DND-41 (cell line): ENCODE measurements at regions not wholly inside any gene's neighbourhood (a gene's known extent, or its start where the extent isn't known, plus 50 kb on each side); places are given as distances from the start of the nearest gene placed in this dataset.

ENCODE experiments used
- EZH2 ChIP-seq: IDR thresholded peaks from 3 replicates; pipeline ENCODE4 v1.6.1; 2012; ENCODE audit warnings: borderline replicate concordance, low read depth, mild to moderate bottlenecking, moderate library complexity, low read length, inconsistent platforms; ENCODE audit not compliant: severe bottlenecking
- TF ChIP-seq, protein P1 (sequence below): IDR thresholded peaks from 2 replicates; pipeline ENCODE4 v1.5.1; 2012; ENCODE audit warnings: borderline replicate concordance, low read length, moderate library complexity, mild to moderate bottlenecking; ENCODE audit not compliant: poor library complexity, severe bottlenecking; ENCODE audit errors: extremely low read depth

DNA sequence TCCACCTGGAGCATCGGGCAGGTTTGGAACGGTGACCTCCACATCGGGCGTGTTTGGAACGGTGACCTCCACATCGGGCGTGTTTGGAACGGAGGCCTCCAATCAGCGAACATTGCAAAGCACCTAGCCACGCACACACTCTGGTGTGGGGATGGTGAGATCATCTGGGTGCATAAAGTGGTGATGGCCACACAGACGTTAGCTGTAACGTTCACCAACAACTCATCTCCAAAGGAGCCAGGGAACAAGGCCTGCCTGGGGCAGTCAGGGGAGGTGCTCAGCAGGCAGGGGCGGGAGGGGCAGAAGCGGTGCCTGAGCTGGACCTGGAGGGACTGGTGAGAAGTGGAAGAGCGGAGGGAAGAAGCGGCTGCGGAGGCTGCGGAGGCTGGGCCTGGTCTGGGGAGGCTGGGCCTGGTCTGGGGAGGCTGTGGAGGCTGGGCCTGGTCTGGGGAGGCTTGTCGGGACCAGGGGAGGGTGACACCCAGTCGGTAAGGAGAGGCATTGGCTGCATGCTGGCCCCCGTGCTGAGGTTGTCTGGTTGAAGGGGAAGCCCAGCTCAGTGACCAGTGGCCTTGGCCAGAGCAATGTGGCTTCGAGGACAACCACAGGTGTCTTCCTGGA lies 89.9 kb downstream of the PSMB1 start:
- TF ChIP-seq, protein P1, sequence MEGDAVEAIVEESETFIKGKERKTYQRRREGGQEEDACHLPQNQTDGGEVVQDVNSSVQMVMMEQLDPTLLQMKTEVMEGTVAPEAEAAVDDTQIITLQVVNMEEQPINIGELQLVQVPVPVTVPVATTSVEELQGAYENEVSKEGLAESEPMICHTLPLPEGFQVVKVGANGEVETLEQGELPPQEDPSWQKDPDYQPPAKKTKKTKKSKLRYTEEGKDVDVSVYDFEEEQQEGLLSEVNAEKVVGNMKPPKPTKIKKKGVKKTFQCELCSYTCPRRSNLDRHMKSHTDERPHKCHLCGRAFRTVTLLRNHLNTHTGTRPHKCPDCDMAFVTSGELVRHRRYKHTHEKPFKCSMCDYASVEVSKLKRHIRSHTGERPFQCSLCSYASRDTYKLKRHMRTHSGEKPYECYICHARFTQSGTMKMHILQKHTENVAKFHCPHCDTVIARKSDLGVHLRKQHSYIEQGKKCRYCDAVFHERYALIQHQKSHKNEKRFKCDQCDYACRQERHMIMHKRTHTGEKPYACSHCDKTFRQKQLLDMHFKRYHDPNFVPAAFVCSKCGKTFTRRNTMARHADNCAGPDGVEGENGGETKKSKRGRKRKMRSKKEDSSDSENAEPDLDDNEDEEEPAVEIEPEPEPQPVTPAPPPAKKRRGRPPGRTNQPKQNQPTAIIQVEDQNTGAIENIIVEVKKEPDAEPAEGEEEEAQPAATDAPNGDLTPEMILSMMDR, result no peak
- TF ChIP-seq EZH2, result no peak
